Neural progenitor cell (in vitro differentiated cells): ENCODE measurements at regions not wholly inside any gene's neighbourhood (a gene's known extent, or its start where the extent isn't known, plus 50 kb on each side); places are given as distances from the start of the nearest gene placed in this dataset.

Experiments
- DNase-seq: peaks from one replicate; pipeline ENCODE4 v3.0.0-alpha.2; 2016; ENCODE audit warnings: low spot score
- H2AFZ ChIP-seq: fragments of 200-600 bp; sonication (generic); replicated peaks from 2 replicates; pipeline ENCODE4 v1.6.1; 2016; ENCODE audit warnings: antibody characterized with exemption
- H3F3A ChIP-seq: fragments of 200-600 bp; sonication (generic); 2 replicates; pipeline ENCODE4 v1.6.1; 2016; ENCODE audit warnings: antibody characterized with exemption, low read depth
- H3K27ac ChIP-seq: fragments of 200-600 bp; sonication (generic); 2 replicates; pipeline ENCODE4 v1.5.1; 2016; ENCODE audit warnings: mild to moderate bottlenecking
- H3K27me3 ChIP-seq: fragments of 200-600 bp; sonication (generic); 2 replicates; pipeline ENCODE4 v1.6.1; 2016; ENCODE audit warnings: mild to moderate bottlenecking, moderate library complexity
- H3K36me3 ChIP-seq: fragments of 200-600 bp; sonication (generic); 2 replicates; pipeline ENCODE4 v1.5.1; 2016
- H3K4me1 ChIP-seq: fragments of 200-600 bp; sonication (generic); 2 replicates; pipeline ENCODE4 v1.6.1; 2016; ENCODE audit warnings: mixed run types
- H3K4me2 ChIP-seq: fragments of 200-600 bp; sonication (generic); 2 replicates; pipeline ENCODE4 v1.6.1; 2016
- H3K4me3 ChIP-seq: fragments of 200-600 bp; sonication (generic); 2 replicates; pipeline ENCODE4 v1.5.1; 2016
- H3K79me2 ChIP-seq: fragments of 200-600 bp; sonication (generic); 2 replicates; pipeline ENCODE4 v1.6.1; 2016; ENCODE audit warnings: low read depth
- H3K9ac ChIP-seq: fragments of 200-600 bp; sonication (generic); 2 replicates; pipeline ENCODE4 v1.6.1; 2016
- H3K9me3 ChIP-seq: fragments of 200-600 bp; sonication (generic); 2 replicates; pipeline ENCODE4 v1.5.1; 2016; ENCODE audit warnings: low read depth
- H4K20me1 ChIP-seq: fragments of 200-600 bp; sonication (generic); 2 replicates; pipeline ENCODE4 v1.6.1; 2016; ENCODE audit warnings: low read depth
- H3K27ac Mint-ChIP-seq: 3 replicates; pipeline ENCODE4 v1.8.0; 2021; ENCODE audit warnings: mixed read lengths
- H3K27me3 Mint-ChIP-seq: 2 replicates; pipeline ENCODE4 v1.8.0; 2022; ENCODE audit warnings: low read depth, mild to moderate bottlenecking, inconsistent platforms, moderate library complexity, mixed read lengths; ENCODE audit not compliant: insufficient read depth
- H3K36me3 Mint-ChIP-seq: 3 replicates; pipeline ENCODE4 v1.8.0; 2021; ENCODE audit warnings: mixed read lengths
- H3K4me1 Mint-ChIP-seq: 3 replicates; pipeline ENCODE4 v1.8.0; 2021; ENCODE audit warnings: mixed read lengths
- H3K4me3 Mint-ChIP-seq: 3 replicates; pipeline ENCODE4 v1.8.0; 2021; ENCODE audit warnings: mild to moderate bottlenecking, moderate library complexity, mixed read lengths
- H3K9me3 Mint-ChIP-seq: 3 replicates; pipeline ENCODE4 v1.8.0; 2020; ENCODE audit warnings: mixed read lengths
- CTCF ChIP-seq: fragments of 200-600 bp; sonication (generic); IDR thresholded peaks from 2 replicates; pipeline ENCODE4 v1.5.1; 2017; ENCODE audit warnings: antibody characterized with exemption, mild to moderate bottlenecking
- EZH2 ChIP-seq: fragments of 200-600 bp; sonication (generic); IDR thresholded peaks from 2 replicates; pipeline ENCODE4 v1.6.1; 2017; ENCODE audit warnings: antibody characterized with exemption, mild to moderate bottlenecking, moderate library complexity
- EZH2phosphoT487 ChIP-seq: fragments of 200-600 bp; sonication (generic); IDR thresholded peaks from 2 replicates; pipeline ENCODE4 v1.6.1; 2017; ENCODE audit warnings: antibody characterized with exemption

GRCh38 chr3:139764069-139764905, 86.5 kb upstream of the NMNAT3 start:
- H3K4me1 Mint-ChIP-seq = peaks cover under 1% of the 10 kb centered on the region
- no peak for DNase-seq
- Histone ChIP-seq H3K4me1 (no peaks in the 10 kb centered on the region), H3K9ac (no peak overlapping the region), H3K4me2 (no peak overlapping the region), H3K9me3 (no peaks in the 10 kb centered on the region), H3K27me3 (no peaks in the 10 kb centered on the region), H2AFZ (no peak overlapping the region), H3F3A (no peaks in the 10 kb centered on the region), H3K36me3 (no peaks in the 10 kb centered on the region), H3K27ac (no peak overlapping the region), H3K79me2 (no peaks in the 10 kb centered on the region), H3K4me3 (no peak overlapping the region), H4K20me1 (no peaks in the 10 kb centered on the region)
- H3K9me3 Mint-ChIP-seq = no peaks in the 10 kb centered on the region
- no peak overlapping the region for H3K27ac Mint-ChIP-seq
- H3K4me3 Mint-ChIP-seq = no peak overlapping the region
- H3K36me3 Mint-ChIP-seq = no peaks in the 10 kb centered on the region
- no peak for TF ChIP-seq EZH2phosphoT487
- TF ChIP-seq EZH2 = no peak
- no peak for TF ChIP-seq CTCF
- no peaks in the 10 kb centered on the region for H3K27me3 Mint-ChIP-seq

GRCh38 chr3:139762302-139762701, 84.5 kb upstream of the NMNAT3 start:
- H3K36me3 Mint-ChIP-seq = no peaks in the 10 kb centered on the region
- H3K27me3 Mint-ChIP-seq = no peaks in the 10 kb centered on the region
- Histone ChIP-seq H3K9me3 (no peaks in the 10 kb centered on the region), H4K20me1 (no peaks in the 10 kb centered on the region), H3F3A (no peaks in the 10 kb centered on the region), H3K27ac (no peak overlapping the region), H3K4me3 (no peak overlapping the region), H3K4me1 (peaks cover 3% of the 10 kb centered on the region), H3K27me3 (no peaks in the 10 kb centered on the region), H2AFZ (no peak overlapping the region), H3K79me2 (no peaks in the 10 kb centered on the region), H3K4me2 (no peak overlapping the region), H3K9ac (no peak overlapping the region), H3K36me3 (no peaks in the 10 kb centered on the region)
- H3K27ac Mint-ChIP-seq = no peak overlapping the region
- no peak overlapping the region for H3K4me3 Mint-ChIP-seq
- DNase-seq = peak; percentile 6
- TF ChIP-seq EZH2phosphoT487 = no peak
- no peak for TF ChIP-seq CTCF
- TF ChIP-seq EZH2 = no peak
- H3K4me1 Mint-ChIP-seq = peaks cover 7% of the 10 kb centered on the region
- H3K9me3 Mint-ChIP-seq = no peaks in the 10 kb centered on the region

GRCh38 chr3:139759470-139759869, 81.7 kb upstream of the NMNAT3 start:
- no peaks in the 10 kb centered on the region for H3K36me3 ChIP-seq
- H3F3A ChIP-seq = no peaks in the 10 kb centered on the region
- peaks cover 3% of the 10 kb centered on the region for H3K4me1 ChIP-seq
- TF ChIP-seq EZH2 (no peak), EZH2phosphoT487 (no peak), CTCF (no peak)
- no peak for DNase-seq
- H3K27ac ChIP-seq = no peak overlapping the region
- Mint-ChIP-seq H3K36me3 (no peaks in the 10 kb centered on the region), H3K9me3 (no peaks in the 10 kb centered on the region), H3K4me3 (no peak overlapping the region), H3K27me3 (no peaks in the 10 kb centered on the region), H3K4me1 (peaks cover 7% of the 10 kb centered on the region), H3K27ac (no peak overlapping the region)
- no peaks in the 10 kb centered on the region for H3K79me2 ChIP-seq
- no peak overlapping the region for H2AFZ ChIP-seq
- no peaks in the 10 kb centered on the region for H4K20me1 ChIP-seq
- no peak overlapping the region for H3K4me3 ChIP-seq
- no peaks in the 10 kb centered on the region for H3K27me3 ChIP-seq
- no peak overlapping the region for H3K4me2 ChIP-seq
- H3K9ac ChIP-seq = no peak overlapping the region
- no peaks in the 10 kb centered on the region for H3K9me3 ChIP-seq
